ENCODE measurements at regions not wholly inside any gene's neighbourhood (a gene's known extent, or its start where the extent isn't known, plus 50 kb on each side); places are given as distances from the start of the nearest gene placed in this dataset.

DNA sequence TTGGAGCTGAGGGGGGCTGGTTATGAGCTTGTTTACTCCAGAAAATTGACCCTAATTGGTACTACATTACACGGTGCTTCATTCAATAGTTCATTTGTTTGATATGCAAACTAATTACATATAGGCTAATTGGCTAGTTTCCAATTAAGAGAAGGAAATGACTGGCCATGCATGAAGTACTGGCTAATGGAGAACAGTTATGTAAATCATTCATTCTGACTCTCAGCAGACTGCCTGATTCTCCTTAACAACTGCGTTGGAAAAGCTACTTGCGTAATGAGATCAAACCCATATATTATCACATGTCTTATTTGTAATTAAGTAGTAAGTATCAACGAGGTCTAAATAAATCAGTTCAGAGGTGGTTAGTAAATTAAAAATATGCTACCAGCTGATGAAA, 81.8 kb upstream of the CTTNBP2 start:
- Histone ChIP-seq H4K8ac (ENCODE audit: low read depth, low read length) (no peak overlapping the region), H3K36me3 (replicated peaks in 1 of 2; ENCODE audit: control insufficient read depth in 2 of 2, insufficient read depth in 2 of 2, low read length in 2 of 2) (no peaks in the 10 kb centered on the region), H3K18ac (ENCODE audit: low read length) (no peak overlapping the region), H3K23ac (ENCODE audit: low read depth, low read length, poor library complexity) (no peak overlapping the region), H2BK15ac (ENCODE audit: low read length) (no peak overlapping the region), H3K4me2 (ENCODE audit: insufficient read depth, low read length, poor library complexity, severe bottlenecking) (no peak overlapping the region), H2AFZ (ENCODE audit: low read length) (no peak overlapping the region), H3K9ac (ENCODE audit: low read depth, low read length, poor library complexity) (no peak overlapping the region), H2AK5ac (ENCODE audit: low read depth, low read length) (no peak overlapping the region), H3K14ac (ENCODE audit: low read length) (no peak overlapping the region), H2BK120ac (ENCODE audit: low read depth, low read length) (no peak overlapping the region), H3K79me1 (ENCODE audit: low read depth, low read length) (no peaks in the 10 kb centered on the region), H3K27ac (replicated peaks; ENCODE audit: low read length) (no peak overlapping the region), H2BK5ac (ENCODE audit: low read length) (no peak overlapping the region), H3K4ac (ENCODE audit: low read length) (no peak overlapping the region), H3K4me3 (ENCODE audit: low read length in 2 of 2) (no peak overlapping the region), H2BK12ac (ENCODE audit: low read length) (no peak overlapping the region), H3K9me3 (replicated peaks in 1 of 2; ENCODE audit: control insufficient read depth in 2 of 2, insufficient read depth in 1 of 2, low read depth in 1 of 2, low read length in 2 of 2) (no peaks in the 10 kb centered on the region), H3K4me1 (ENCODE audit: control insufficient read depth in 2 of 2, insufficient read depth in 1 of 2, low read depth in 1 of 2, low read length in 2 of 2) (no peaks in the 10 kb centered on the region), H3K27me3 (ENCODE audit: control insufficient read depth in 3 of 3, insufficient read depth in 3 of 3, low read depth in 1 of 3, low read length in 3 of 3) (no peaks in the 10 kb centered on the region), H4K91ac (ENCODE audit: low read depth, low read length, poor library complexity) (no peak overlapping the region)
- DNase-seq (ENCODE audit: low spot score) = no peak
- WGBS, 2 donors (ENCODE audit: extremely low coverage in 2 of 2, insufficient read length in 2 of 2, insufficient replicate concordance in 1 of 2) = no CpG with 5 or more reads among the region's 4 CpGs

GRCh38 chr7:117960351-117960750, 87.1 kb upstream of the CTTNBP2 start:
- no peak for DNase-seq (ENCODE audit: low spot score)
- no peak overlapping the region for H2BK12ac ChIP-seq (ENCODE audit: low read length)
- H3K9me3 ChIP-seq (replicated peaks in 1 of 2; ENCODE audit: control insufficient read depth in 2 of 2, insufficient read depth in 1 of 2, low read depth in 1 of 2, low read length in 2 of 2) = no peaks in the 10 kb centered on the region
- H4K8ac ChIP-seq (ENCODE audit: low read depth, low read length) = no peak overlapping the region
- no peak overlapping the region for H3K27ac ChIP-seq (replicated peaks; ENCODE audit: low read length)
- H3K23ac ChIP-seq (ENCODE audit: low read depth, low read length, poor library complexity) = no peak overlapping the region
- no peaks in the 10 kb centered on the region for H3K79me1 ChIP-seq (ENCODE audit: low read depth, low read length)
- H3K18ac ChIP-seq (ENCODE audit: low read length) = no peak overlapping the region
- no peak overlapping the region for H4K91ac ChIP-seq (ENCODE audit: low read depth, low read length, poor library complexity)
- no peak overlapping the region for H3K4me2 ChIP-seq (ENCODE audit: insufficient read depth, low read length, poor library complexity, severe bottlenecking)
- H3K4ac ChIP-seq (ENCODE audit: low read length) = no peak overlapping the region
- H3K14ac ChIP-seq (ENCODE audit: low read length) = no peak overlapping the region
- no peak overlapping the region for H2AFZ ChIP-seq (ENCODE audit: low read length)
- no peaks in the 10 kb centered on the region for H3K36me3 ChIP-seq (replicated peaks in 1 of 2; ENCODE audit: control insufficient read depth in 2 of 2, insufficient read depth in 2 of 2, low read length in 2 of 2)
- peaks cover 0 to 1% of the 10 kb centered on the region in 2 donors for H3K4me1 ChIP-seq (ENCODE audit: control insufficient read depth in 2 of 2, insufficient read depth in 1 of 2, low read depth in 1 of 2, low read length in 2 of 2)
- no peak overlapping the region for H2AK5ac ChIP-seq (ENCODE audit: low read depth, low read length)
- no peak overlapping the region for H2BK120ac ChIP-seq (ENCODE audit: low read depth, low read length)
- H3K27me3 ChIP-seq (ENCODE audit: control insufficient read depth in 3 of 3, insufficient read depth in 3 of 3, low read depth in 1 of 3, low read length in 3 of 3) = no peaks in the 10 kb centered on the region
- no peak overlapping the region for H3K9ac ChIP-seq (ENCODE audit: low read depth, low read length, poor library complexity)
- no peak overlapping the region for H2BK5ac ChIP-seq (ENCODE audit: low read length)
- no peak overlapping the region for H2BK15ac ChIP-seq (ENCODE audit: low read length)
- H3K4me3 ChIP-seq (ENCODE audit: low read length in 2 of 2) = no peak overlapping the region

DNA sequence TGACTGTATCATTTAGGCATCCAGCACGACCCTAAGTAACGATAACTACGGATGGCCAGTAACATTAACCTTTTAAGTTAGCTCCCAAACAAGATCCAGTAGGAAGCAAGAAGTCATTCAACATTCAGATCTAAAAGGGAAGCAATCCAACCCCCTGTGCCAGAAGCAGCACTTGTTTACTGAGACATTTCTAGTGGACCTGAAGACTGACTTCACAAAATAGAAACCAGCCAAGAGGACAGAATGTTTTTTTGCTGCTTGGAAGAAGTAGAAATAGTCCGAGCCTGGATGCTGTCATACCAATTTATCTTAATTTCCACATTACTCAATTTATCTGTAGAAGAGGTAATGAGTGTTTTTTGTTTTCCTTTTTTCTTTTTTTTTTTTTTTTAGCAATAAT, 88.0 kb upstream of the CTTNBP2 start:
- no peak overlapping the region for H2BK5ac ChIP-seq (ENCODE audit: low read length)
- no peaks in the 10 kb centered on the region for H3K79me1 ChIP-seq (ENCODE audit: low read depth, low read length)
- no peak overlapping the region for H3K14ac ChIP-seq (ENCODE audit: low read length)
- no peaks in the 10 kb centered on the region for H3K27me3 ChIP-seq (ENCODE audit: control insufficient read depth in 3 of 3, insufficient read depth in 3 of 3, low read depth in 1 of 3, low read length in 3 of 3)
- no peak overlapping the region for H3K23ac ChIP-seq (ENCODE audit: low read depth, low read length, poor library complexity)
- H2BK12ac ChIP-seq (ENCODE audit: low read length) = no peak overlapping the region
- DNase-seq (ENCODE audit: low spot score) = no peak
- H2AK5ac ChIP-seq (ENCODE audit: low read depth, low read length) = no peak overlapping the region
- no peak overlapping the region for H2BK120ac ChIP-seq (ENCODE audit: low read depth, low read length)
- no peak overlapping the region for H3K27ac ChIP-seq (replicated peaks; ENCODE audit: low read length)
- H3K36me3 ChIP-seq (replicated peaks in 1 of 2; ENCODE audit: control insufficient read depth in 2 of 2, insufficient read depth in 2 of 2, low read length in 2 of 2) = no peaks in the 10 kb centered on the region
- H4K8ac ChIP-seq (ENCODE audit: low read depth, low read length) = no peak overlapping the region
- H3K4me3 ChIP-seq (ENCODE audit: low read length in 2 of 2) = no peak overlapping the region
- H2AFZ ChIP-seq (ENCODE audit: low read length) = no peak overlapping the region
- no peak overlapping the region for H3K4me2 ChIP-seq (ENCODE audit: insufficient read depth, low read length, poor library complexity, severe bottlenecking)
- no peak overlapping the region for H2BK15ac ChIP-seq (ENCODE audit: low read length)
- H3K18ac ChIP-seq (ENCODE audit: low read length) = no peak overlapping the region
- H3K4me1 ChIP-seq (ENCODE audit: control insufficient read depth in 2 of 2, insufficient read depth in 1 of 2, low read depth in 1 of 2, low read length in 2 of 2) = peaks cover 0 to 1% of the 10 kb centered on the region in 2 donors
- no peak overlapping the region for H3K9ac ChIP-seq (ENCODE audit: low read depth, low read length, poor library complexity)
- H3K4ac ChIP-seq (ENCODE audit: low read length) = no peak overlapping the region
- no peak overlapping the region for H4K91ac ChIP-seq (ENCODE audit: low read depth, low read length, poor library complexity)
- H3K9me3 ChIP-seq (replicated peaks in 1 of 2; ENCODE audit: control insufficient read depth in 2 of 2, insufficient read depth in 1 of 2, low read depth in 1 of 2, low read length in 2 of 2) = no peaks in the 10 kb centered on the region
- no CpG with 5 or more reads among the region's 4 CpGs for WGBS, 2 donors (ENCODE audit: extremely low coverage in 2 of 2, insufficient read length in 2 of 2, insufficient replicate concordance in 1 of 2)

DNA sequence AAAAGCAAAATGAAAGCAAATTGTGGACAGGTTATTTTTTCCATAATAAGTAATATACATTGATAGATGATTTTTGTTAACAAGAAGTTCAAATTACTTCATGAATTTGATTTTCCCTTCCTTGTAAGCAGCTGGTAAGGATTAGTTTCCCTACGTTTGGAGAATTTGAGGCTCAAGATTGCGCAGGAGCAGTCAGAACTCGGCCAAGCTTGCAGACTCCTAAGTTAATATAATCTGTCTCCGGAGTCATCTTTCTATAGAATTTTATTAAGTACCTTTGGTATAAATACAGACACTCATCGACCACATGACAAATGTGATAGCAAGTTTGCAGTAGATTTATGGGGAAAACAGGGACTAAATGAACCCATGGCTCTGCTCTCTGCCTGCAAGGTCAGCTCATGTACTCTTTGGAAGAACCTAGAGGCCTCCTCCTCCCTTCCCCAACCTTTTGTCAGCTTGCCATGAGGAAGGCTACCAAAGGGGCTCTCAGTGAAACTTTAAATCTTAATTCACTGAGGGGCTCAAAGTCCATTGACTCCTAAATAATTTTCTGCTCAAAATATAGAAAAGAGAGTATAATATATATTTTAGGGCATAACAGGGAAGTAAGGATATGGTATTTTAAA, 89.2 kb upstream of the CTTNBP2 start:
- no peaks in the 10 kb centered on the region for H3K9me3 ChIP-seq (replicated peaks in 1 of 2; ENCODE audit: control insufficient read depth in 2 of 2, insufficient read depth in 1 of 2, low read depth in 1 of 2, low read length in 2 of 2)
- H3K4ac ChIP-seq (ENCODE audit: low read length) = no peak overlapping the region
- H3K36me3 ChIP-seq (replicated peaks in 1 of 2; ENCODE audit: control insufficient read depth in 2 of 2, insufficient read depth in 2 of 2, low read length in 2 of 2) = no peaks in the 10 kb centered on the region
- WGBS, 2 donors (ENCODE audit: extremely low coverage in 2 of 2, insufficient read length in 2 of 2, insufficient replicate concordance in 1 of 2) = no CpG with 5 or more reads among the region's 5 CpGs
- H2AK5ac ChIP-seq (ENCODE audit: low read depth, low read length) = no peak overlapping the region
- H2AFZ ChIP-seq (ENCODE audit: low read length) = no peak overlapping the region
- H3K9ac ChIP-seq (ENCODE audit: low read depth, low read length, poor library complexity) = no peak overlapping the region
- H3K4me3 ChIP-seq (ENCODE audit: low read length in 2 of 2) = no peak overlapping the region
- H4K8ac ChIP-seq (ENCODE audit: low read depth, low read length) = no peak overlapping the region
- no peak overlapping the region for H3K14ac ChIP-seq (ENCODE audit: low read length)
- H3K79me1 ChIP-seq (ENCODE audit: low read depth, low read length) = no peaks in the 10 kb centered on the region
- no peaks in the 10 kb centered on the region for H3K27me3 ChIP-seq (ENCODE audit: control insufficient read depth in 3 of 3, insufficient read depth in 3 of 3, low read depth in 1 of 3, low read length in 3 of 3)
- no peak for DNase-seq (ENCODE audit: low spot score)
- H3K4me1 ChIP-seq (ENCODE audit: control insufficient read depth in 2 of 2, insufficient read depth in 1 of 2, low read depth in 1 of 2, low read length in 2 of 2) = peaks cover 0 to 1% of the 10 kb centered on the region in 2 donors
- H3K18ac ChIP-seq (ENCODE audit: low read length) = no peak overlapping the region
- no peak overlapping the region for H2BK12ac ChIP-seq (ENCODE audit: low read length)
- H3K23ac ChIP-seq (ENCODE audit: low read depth, low read length, poor library complexity) = no peak overlapping the region
- no peak overlapping the region for H2BK120ac ChIP-seq (ENCODE audit: low read depth, low read length)
- H4K91ac ChIP-seq (ENCODE audit: low read depth, low read length, poor library complexity) = no peak overlapping the region
- no peak overlapping the region for H2BK5ac ChIP-seq (ENCODE audit: low read length)
- H3K4me2 ChIP-seq (ENCODE audit: insufficient read depth, low read length, poor library complexity, severe bottlenecking) = no peak overlapping the region
- no peak overlapping the region for H2BK15ac ChIP-seq (ENCODE audit: low read length)
- no peak overlapping the region for H3K27ac ChIP-seq (replicated peaks; ENCODE audit: low read length)

Measured in neuronal stem cell (in vitro differentiated cells).